ENCODE measurements at regions not wholly inside any gene's neighbourhood (a gene's known extent, or its start where the extent isn't known, plus 50 kb on each side); places are given as distances from the start of the nearest gene placed in this dataset.

GRCh38 chr9:105957830-105958229 lies 263.5 kb downstream of the TMEM38B start:
- DNase-seq = no peak
- no peak overlapping the region for H3K27ac Mint-ChIP-seq (ENCODE audit: unreplicated experiment)
- H3K9me3 Mint-ChIP-seq (ENCODE audit: unreplicated experiment) = no peaks in the 10 kb centered on the region
- no peaks in the 10 kb centered on the region for H3K36me3 Mint-ChIP-seq (ENCODE audit: unreplicated experiment)
- no peak for TF ChIP-seq CTCF (IDR thresholded peaks at IDR 0.05; ENCODE audit: partially characterized antibody, unreplicated experiment)
- H3K27me3 Mint-ChIP-seq (ENCODE audit: unreplicated experiment) = no peaks in the 10 kb centered on the region
- H3K4me1 Mint-ChIP-seq (ENCODE audit: low read depth, unreplicated experiment) = peaks cover 5% of the 10 kb centered on the region
- no peak overlapping the region for H3K4me3 Mint-ChIP-seq (ENCODE audit: unreplicated experiment)

DNA sequence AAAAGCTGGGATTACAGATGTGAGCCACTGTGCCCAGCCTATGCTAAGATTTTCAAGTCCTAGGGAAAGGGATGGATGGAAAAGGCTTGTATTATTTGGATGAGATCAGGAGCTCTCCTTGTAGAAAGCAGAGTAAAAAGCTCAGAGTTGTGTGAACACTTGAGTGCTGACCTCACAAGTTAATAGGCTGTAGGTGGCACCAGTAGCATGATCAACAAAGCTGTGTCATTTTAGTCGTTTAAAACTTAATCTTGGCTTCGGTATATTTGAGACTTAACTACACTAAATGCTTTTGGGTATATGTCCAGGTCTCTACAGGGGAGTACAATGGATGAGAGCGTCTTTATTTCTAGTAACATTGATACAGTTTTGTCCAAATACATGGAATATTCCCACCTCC lies 264.2 kb downstream of the TMEM38B start:
- no peak for TF ChIP-seq CTCF (IDR thresholded peaks at IDR 0.05; ENCODE audit: partially characterized antibody, unreplicated experiment)
- Mint-ChIP-seq H3K27ac (ENCODE audit: unreplicated experiment) (no peak overlapping the region), H3K36me3 (ENCODE audit: unreplicated experiment) (no peaks in the 10 kb centered on the region), H3K4me3 (ENCODE audit: unreplicated experiment) (no peak overlapping the region), H3K9me3 (ENCODE audit: unreplicated experiment) (no peaks in the 10 kb centered on the region), H3K4me1 (ENCODE audit: low read depth, unreplicated experiment) (peaks cover 5% of the 10 kb centered on the region), H3K27me3 (ENCODE audit: unreplicated experiment) (no peaks in the 10 kb centered on the region)
- no peak for DNase-seq

DNA sequence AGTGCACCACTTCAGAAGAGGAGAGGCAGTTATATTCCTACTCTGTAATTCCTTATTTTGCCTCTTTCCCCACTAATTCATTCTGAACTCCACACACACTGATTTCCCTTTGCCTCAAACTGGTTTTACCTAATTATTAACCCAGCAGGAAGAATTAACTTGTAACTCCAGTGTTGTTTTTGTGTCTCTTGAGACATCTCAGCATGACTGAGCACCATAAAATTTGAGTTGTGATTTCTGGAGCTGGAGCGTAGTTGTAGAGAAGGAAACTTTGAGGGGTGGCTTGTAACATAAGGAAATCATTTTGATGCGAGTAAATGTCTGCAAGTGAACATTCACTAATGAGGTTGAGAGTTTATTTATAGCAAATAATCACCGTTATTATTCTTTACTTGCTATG lies 265.2 kb downstream of the TMEM38B start:
- Mint-ChIP-seq H3K27me3 (ENCODE audit: unreplicated experiment) (no peaks in the 10 kb centered on the region), H3K36me3 (ENCODE audit: unreplicated experiment) (no peaks in the 10 kb centered on the region), H3K27ac (ENCODE audit: unreplicated experiment) (no peak overlapping the region), H3K9me3 (ENCODE audit: unreplicated experiment) (no peaks in the 10 kb centered on the region), H3K4me3 (ENCODE audit: unreplicated experiment) (no peak overlapping the region), H3K4me1 (ENCODE audit: low read depth, unreplicated experiment) (peaks cover 5% of the 10 kb centered on the region)
- TF ChIP-seq CTCF (IDR thresholded peaks at IDR 0.05; ENCODE audit: partially characterized antibody, unreplicated experiment) = no peak
- DNase-seq = no peak

- H3K27me3 Mint-ChIP-seq (ENCODE audit: unreplicated experiment) = no peaks in the 10 kb centered on the region
- no peak overlapping the region for H3K4me3 Mint-ChIP-seq (ENCODE audit: unreplicated experiment)
- DNase-seq = no peak
- TF ChIP-seq CTCF (IDR thresholded peaks at IDR 0.05; ENCODE audit: partially characterized antibody, unreplicated experiment) = no peak
- H3K27ac Mint-ChIP-seq (ENCODE audit: unreplicated experiment) = no peak overlapping the region
- H3K9me3 Mint-ChIP-seq (ENCODE audit: unreplicated experiment) = no peaks in the 10 kb centered on the region
- peaks cover 5% of the 10 kb centered on the region for H3K4me1 Mint-ChIP-seq (ENCODE audit: low read depth, unreplicated experiment)
- H3K36me3 Mint-ChIP-seq (ENCODE audit: unreplicated experiment) = no peaks in the 10 kb centered on the region
Measured at GRCh38 chr9:105963343-105964099, 269.2 kb downstream of the TMEM38B start.

DNA sequence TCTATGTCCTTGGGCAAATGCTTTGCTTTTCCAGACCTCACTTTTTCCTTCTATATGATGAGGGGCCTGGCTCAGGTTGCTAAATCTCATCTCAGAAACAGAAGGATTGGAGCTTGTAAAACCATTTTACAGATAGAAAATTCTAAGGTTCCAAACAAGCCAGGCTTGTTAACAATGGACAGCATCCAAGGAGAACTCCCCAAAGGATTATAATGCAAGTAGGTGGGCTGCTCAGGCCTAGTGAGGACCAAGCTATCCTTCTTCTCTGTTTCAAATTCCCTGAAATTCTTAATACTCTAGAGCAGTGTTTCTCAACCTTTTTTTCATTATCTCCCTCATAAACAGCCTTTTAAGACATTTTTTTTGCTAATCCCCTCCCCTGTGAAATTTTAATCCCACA lies 269.8 kb downstream of the TMEM38B start:
- TF ChIP-seq CTCF (IDR thresholded peaks at IDR 0.05; ENCODE audit: partially characterized antibody, unreplicated experiment) = no peak
- Mint-ChIP-seq H3K4me1 (ENCODE audit: low read depth, unreplicated experiment) (peaks cover 2% of the 10 kb centered on the region), H3K27ac (ENCODE audit: unreplicated experiment) (no peak overlapping the region), H3K4me3 (ENCODE audit: unreplicated experiment) (no peak overlapping the region), H3K27me3 (ENCODE audit: unreplicated experiment) (no peaks in the 10 kb centered on the region), H3K9me3 (ENCODE audit: unreplicated experiment) (no peaks in the 10 kb centered on the region), H3K36me3 (ENCODE audit: unreplicated experiment) (no peaks in the 10 kb centered on the region)
- DNase-seq = no peak

Data from glutamatergic neuron (in vitro differentiated cells).